NAMALWA (cell line): ENCODE measurements at regions not wholly inside any gene's neighbourhood (a gene's known extent, or its start where the extent isn't known, plus 50 kb on each side); places are given as distances from the start of the nearest gene placed in this dataset.
"Not testable (repeated sequence)": the region's sequence is repeated elsewhere in the genome, so short reads cannot be mapped to it uniquely, and the experiment has no call there.

Experiments
- DNase-seq: peaks from one replicate; pipeline ENCODE4 v3.0.0-alpha.2; 2015; ENCODE audit warnings: low spot score

- no peak for DNase-seq
Observed at GRCh38 chr1:59214248-59215208, 82.4 kb upstream of the FGGY start.

- no peak for DNase-seq
Observed at GRCh38 chr1:59215766-59216291, 81.1 kb upstream of the FGGY start.

- not testable (repeated sequence) for DNase-seq
Observed at GRCh38 chr1:59217439-59217838, 79.5 kb upstream of the FGGY start.

GRCh38 chr1:59218521-59219236, 78.2 kb upstream of the FGGY start:
- no peak for DNase-seq

- DNase-seq: no peak
Observed at GRCh38 chr1:59219916-59220315, 77.0 kb upstream of the FGGY start.

- no peak for DNase-seq
Observed at GRCh38 chr1:59220356-59220755, 76.5 kb upstream of the FGGY start.

- no peak for DNase-seq
Observed at GRCh38 chr1:59223198-59223597, 73.7 kb upstream of the FGGY start.

GRCh38 chr1:59223989-59224634, 72.8 kb upstream of the FGGY start:
- DNase-seq: no peak

GRCh38 chr1:59225594-59226316, 71.1 kb upstream of the FGGY start:
- DNase-seq: no peak

GRCh38 chr1:59229138-59229537, 67.8 kb upstream of the FGGY start:
- DNase-seq: no peak

GRCh38 chr1:59230622-59231021, 66.3 kb upstream of the FGGY start:
- no peak for DNase-seq

GRCh38 chr1:59232216-59232615, 64.7 kb upstream of the FGGY start:
- no peak for DNase-seq

GRCh38 chr1:59233444-59233843, 63.5 kb upstream of the FGGY start:
- no peak for DNase-seq

GRCh38 chr1:59236721-59237545, 60.0 kb upstream of the FGGY start:
- no peak for DNase-seq

GRCh38 chr1:59237900-59238299, 59.0 kb upstream of the FGGY start:
- no peak for DNase-seq

- no peak for DNase-seq
Observed at GRCh38 chr1:59238333-59238934, 58.5 kb upstream of the FGGY start.

GRCh38 chr1:59238993-59239392, 57.9 kb upstream of the FGGY start:
- no peak for DNase-seq

GRCh38 chr1:59241909-59242308, 55.0 kb upstream of the FGGY start:
- DNase-seq: no peak

GRCh38 chr1:59242370-59242769, 54.5 kb upstream of the FGGY start:
- DNase-seq: no peak

- DNase-seq: no peak
Observed at GRCh38 chr1:59243550-59243949, 53.3 kb upstream of the FGGY start.
